HepG2 (cell line): ENCODE measurements at regions not wholly inside any gene's neighbourhood (a gene's known extent, or its start where the extent isn't known, plus 50 kb on each side); places are given as distances from the start of the nearest gene placed in this dataset.
"Not testable (repeated sequence)": the region's sequence is repeated elsewhere in the genome, so short reads cannot be mapped to it uniquely, and the experiment has no call there.

ENCODE experiments used
- ATAC-seq: fragments of 200-7000 bp; cut with Tn5 transposase; 3 replicates; pipeline ENCODE4 v1.9.1; 2020; ENCODE audit warnings: mild to moderate bottlenecking, moderate library complexity
- BruUV-seq: library from RNA; stranded (reverse); fragments of 400-500 nt; replicated peaks from 2 replicates; lab custom pipeline; 2021; lab: Mats Ljungman, UMichigan
- CTCF ChIA-PET: fragments of 300-600 bp; formaldehyde crosslinking; extraction: SDS; loops from one replicate; lab custom pipeline; 2021; ENCODE audit warnings: low total read pairs, inconsistent platforms, low intra/inter-chr PET ratio; lab: Yijun Ruan, JAX
- POLR2A ChIA-PET: fragments of 350-600 bp; sonication (Branson Sonifier 250); formaldehyde crosslinking; loops from one replicate; lab custom pipeline; 2020; ENCODE audit warnings: antibody characterized with exemption, inconsistent platforms; lab: Yijun Ruan, JAX
- DNase-seq: peaks from one replicate; pipeline ENCODE4 v3.0.0-alpha.2; 2015; ENCODE audit warnings: low spot score
- FAIRE-seq: peaks from 3 replicates; lab custom pipeline; 2011; peaks lifted over from hg19 to GRCh38; lab: Jason Lieb, UNC
- H2AFZ ChIP-seq: one replicate; pipeline ENCODE4 v1.6.1; 2011; ENCODE audit warnings: low read length, inconsistent platforms
- H3K27ac ChIP-seq: fragments of 300-600 bp; 3 replicates; pipeline ENCODE4 v1.8.0; 2011; ENCODE audit warnings: mixed run types, mild to moderate bottlenecking, mixed read lengths, low read length, inconsistent platforms; ENCODE audit not compliant: insufficient read depth; ENCODE audit errors: extremely low read length
- H3K27me3 ChIP-seq, 2 experiments: fragments of 200-600 bp in 1 of 2; 2 replicates in 1 of 2; 3 replicates in 1 of 2; pipeline versions ENCODE4 v1.6.0 to v1.8.0; 2011; ENCODE audit warnings: low read length in 2 of 2, mild to moderate bottlenecking in 2 of 2, moderate library complexity in 2 of 2, inconsistent platforms in 1 of 2; ENCODE audit not compliant: insufficient read depth in 2 of 2, control insufficient read depth in 1 of 2
- H3K36me3 ChIP-seq, 2 experiments: fragments of 200-600 bp in 1 of 2; replicated peaks in 1 of 2; 2 replicates in 1 of 2; 3 replicates in 1 of 2; pipeline versions ENCODE4 v1.5.1 to v1.8.0; 2011; ENCODE audit warnings: low read length in 2 of 2, inconsistent platforms in 1 of 2; ENCODE audit not compliant: insufficient read depth in 2 of 2, control insufficient read depth in 1 of 2
- H3K4me1 ChIP-seq: 2 replicates; pipeline ENCODE4 v1.5.1; 2012; ENCODE audit warnings: low read length, inconsistent platforms; ENCODE audit not compliant: insufficient read depth
- H3K4me2 ChIP-seq: 2 replicates; pipeline ENCODE4 v1.6.0; 2011; ENCODE audit warnings: low read depth, low read length, inconsistent platforms
- H3K4me3 ChIP-seq, 3 experiments: fragments of 200-600 bp in 1 of 3; sonication (generic), shearing (Covaris generic) in 1 of 3; replicated peaks in 1 of 3; 2 replicates each; pipeline ENCODE4 v1.5.1; 2011 to 2016; ENCODE audit warnings: low read length in 3 of 3, inconsistent platforms in 2 of 3, low read depth in 2 of 3, mild to moderate bottlenecking in 2 of 3, control low read depth in 1 of 3, mixed read lengths in 1 of 3; ENCODE audit not compliant: insufficient read depth in 1 of 3
- H3K79me2 ChIP-seq: one replicate; pipeline ENCODE4 v1.6.1; 2011; ENCODE audit warnings: low read length, inconsistent platforms; ENCODE audit not compliant: insufficient read depth
- H3K9ac ChIP-seq: 2 replicates; pipeline ENCODE4 v1.6.0; 2011; ENCODE audit warnings: mild to moderate bottlenecking, low read depth, low read length, inconsistent platforms; ENCODE audit not compliant: insufficient read depth
- H3K9me3 ChIP-seq: 2 replicates; pipeline ENCODE4 v1.5.1; 2012; ENCODE audit warnings: mild to moderate bottlenecking, low read length
- H4K20me1 ChIP-seq: 2 replicates; pipeline ENCODE4 v1.6.0; 2011; ENCODE audit warnings: inconsistent platforms, mild to moderate bottlenecking, low read length, moderate library complexity; ENCODE audit not compliant: insufficient read depth
- EED ChIP-seq: sonication (generic); formaldehyde crosslinking; IDR thresholded peaks from 2 replicates; pipeline ENCODE4 v1.5.0; 2020; ENCODE audit warnings: mild to moderate bottlenecking, missing genetic modification reagents
- IKZF4 ChIP-seq: sonication (generic); formaldehyde crosslinking; IDR thresholded peaks from 2 replicates; pipeline ENCODE4 v1.5.1; 2020; ENCODE audit warnings: borderline replicate concordance, mild to moderate bottlenecking, low read depth, missing genetic modification reagents; ENCODE audit errors: not compliant biosample characterization
- PITX1 ChIP-seq: sonication (generic); formaldehyde crosslinking; IDR thresholded peaks from 2 replicates; pipeline ENCODE4 v1.5.1; 2020; ENCODE audit warnings: mild to moderate bottlenecking, missing genetic modification reagents
- PTBP1 ChIP-seq: fragments of 200-400 bp; formaldehyde crosslinking; IDR thresholded peaks from 2 replicates; pipeline ENCODE4 v1.6.1; 2018; ENCODE audit warnings: low read length, low read depth; ENCODE audit not compliant: poor library complexity, severe bottlenecking
- YEATS2 ChIP-seq: sonication (generic); formaldehyde crosslinking; IDR thresholded peaks from 2 replicates; pipeline ENCODE4 v1.4.0; 2020; ENCODE audit warnings: missing genetic modification reagents, borderline replicate concordance
- WGBS: methylation state at CpG from one replicate; pipeline ENCODE4 v1.1.6; 2017; ENCODE audit warnings: low lambda C conversion rate; 5-methylcytosine and 5-hydroxymethylcytosine counted together
- in situ Hi-C: cut with HindIII; loops from 2 replicates; pipeline ENCODE4 v1.10.0; 2017; ENCODE audit warnings: low pct_unique_long_range_greater_than_20kb; ENCODE audit not compliant: extremely low pct_ligation_motif_present
- intact Hi-C: fragments of 100-400 bp; cut with micrococcal nuclease; formaldehyde crosslinking; loops from one replicate; pipeline ENCODE4 v1.10.0; 2022; ENCODE audit not compliant: unreplicated experiment
- TF ChIP-seq, protein P1 (sequence below): sonication (generic); formaldehyde crosslinking; IDR thresholded peaks from 2 replicates; pipeline ENCODE4 v1.8.0; 2022; ENCODE audit warnings: mild to moderate bottlenecking, missing genetic modification reagents; ENCODE audit not compliant: insufficient replicate concordance
- TF ChIP-seq, protein P2 (sequence below): sonication (generic); formaldehyde crosslinking; IDR thresholded peaks from 2 replicates; pipeline ENCODE4 v1.8.0; 2022; ENCODE audit warnings: mild to moderate bottlenecking, missing genetic modification reagents, moderate library complexity

DNA sequence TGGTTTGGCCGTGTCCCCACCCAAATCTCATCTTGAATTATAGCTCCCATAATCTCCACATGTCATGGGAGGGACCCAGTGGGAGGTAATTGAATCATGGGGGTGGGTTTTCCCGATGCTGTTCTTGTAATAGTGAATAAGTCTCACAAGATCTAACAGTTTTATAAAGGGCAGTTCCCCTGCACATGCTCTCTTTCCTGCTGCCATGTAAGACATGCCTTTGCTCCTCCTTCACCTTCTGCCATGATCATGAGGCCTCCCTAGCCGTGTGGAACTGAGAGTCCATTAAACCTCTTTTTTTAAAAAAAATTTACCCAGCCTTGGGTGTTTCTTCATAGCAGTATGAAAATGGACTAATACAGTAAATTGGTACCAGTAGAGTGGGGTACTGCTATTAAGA lies 510.6 kb upstream of the FANCL start:
- peaks cover 13% of the 10 kb centered on the region; the same call in 1 of the 2 replicates for H3K9me3 ChIP-seq
- BruUV-seq, H3K4me3 ChIP-seq, H2AFZ ChIP-seq, FAIRE-seq, POLR2A ChIA-PET, H3K79me2 ChIP-seq, H3K27ac ChIP-seq, H3K9ac ChIP-seq, ATAC-seq, CTCF ChIA-PET, intact Hi-C loops, H3K36me3 ChIP-seq, H3K4me1 ChIP-seq, H3K4me2 ChIP-seq, H4K20me1 ChIP-seq, H3K27me3 ChIP-seq, DNase-seq: not testable (repeated sequence)
- in situ Hi-C loops: loop anchor here (25.0 kb wide), 1 partner anchor 1836 kb away; no protein-coding TSS in a partner anchor
- under 1% methylated on average over 3 of the region's 3 CpGs for WGBS

DNA sequence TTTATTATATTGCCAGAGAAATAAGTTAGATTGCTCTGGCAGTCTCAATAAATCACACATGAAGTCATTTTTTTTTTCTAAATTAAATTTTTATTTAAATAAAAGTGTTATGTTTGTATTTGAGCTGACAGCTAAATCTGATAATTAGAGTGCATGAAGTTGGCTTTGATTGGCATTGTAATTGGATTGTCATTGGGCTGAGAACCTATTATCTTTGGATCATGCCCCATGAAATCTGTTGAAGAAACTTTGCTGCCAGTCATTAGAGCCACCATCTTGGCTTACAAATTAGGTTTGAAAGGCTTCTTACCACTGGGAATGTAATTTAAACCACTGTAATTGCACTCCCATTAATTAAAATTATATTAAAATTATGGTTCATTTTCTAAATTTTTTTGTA lies 507.9 kb upstream of the FANCL start:
- TF ChIP-seq, protein P1, sequence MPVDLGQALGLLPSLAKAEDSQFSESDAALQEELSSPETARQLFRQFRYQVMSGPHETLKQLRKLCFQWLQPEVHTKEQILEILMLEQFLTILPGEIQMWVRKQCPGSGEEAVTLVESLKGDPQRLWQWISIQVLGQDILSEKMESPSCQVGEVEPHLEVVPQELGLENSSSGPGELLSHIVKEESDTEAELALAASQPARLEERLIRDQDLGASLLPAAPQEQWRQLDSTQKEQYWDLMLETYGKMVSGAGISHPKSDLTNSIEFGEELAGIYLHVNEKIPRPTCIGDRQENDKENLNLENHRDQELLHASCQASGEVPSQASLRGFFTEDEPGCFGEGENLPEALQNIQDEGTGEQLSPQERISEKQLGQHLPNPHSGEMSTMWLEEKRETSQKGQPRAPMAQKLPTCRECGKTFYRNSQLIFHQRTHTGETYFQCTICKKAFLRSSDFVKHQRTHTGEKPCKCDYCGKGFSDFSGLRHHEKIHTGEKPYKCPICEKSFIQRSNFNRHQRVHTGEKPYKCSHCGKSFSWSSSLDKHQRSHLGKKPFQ: no peak
- TF ChIP-seq IKZF4 (CRISPR knock-in tag) (no peak), PITX1 (CRISPR knock-in tag) (no peak), EED (CRISPR knock-in tag) (no peak), YEATS2 (no peak), PTBP1 (no peak)
- TF ChIP-seq, protein P2, sequence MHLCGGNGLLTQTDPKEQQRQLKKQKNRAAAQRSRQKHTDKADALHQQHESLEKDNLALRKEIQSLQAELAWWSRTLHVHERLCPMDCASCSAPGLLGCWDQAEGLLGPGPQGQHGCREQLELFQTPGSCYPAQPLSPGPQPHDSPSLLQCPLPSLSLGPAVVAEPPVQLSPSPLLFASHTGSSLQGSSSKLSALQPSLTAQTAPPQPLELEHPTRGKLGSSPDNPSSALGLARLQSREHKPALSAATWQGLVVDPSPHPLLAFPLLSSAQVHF (CRISPR knock-in tag): no peak
- in situ Hi-C loops: no loop called here
- FAIRE-seq: no peak
- Histone ChIP-seq H3K79me2 (no peaks in the 10 kb centered on the region), H3K27ac (no peak overlapping the region), H3K4me1 (no peaks in the 10 kb centered on the region), H3K36me3 (no peaks in the 10 kb centered on the region), H3K9me3 (peaks cover 32% of the 10 kb centered on the region), H4K20me1 (no peaks in the 10 kb centered on the region), H2AFZ (no peak overlapping the region), H3K4me2 (no peak overlapping the region), H3K4me3 (no peak overlapping the region), H3K9ac (no peak overlapping the region), H3K27me3 (no peaks in the 10 kb centered on the region)
- no peak for DNase-seq
- ChIA-PET CTCF (no interaction called here), POLR2A (no interaction called here)
- ATAC-seq: no peak
- intact Hi-C loops: no loop called here
- BruUV-seq: no TSS peak
